ENCODE measurements at regions not wholly inside any gene's neighbourhood (a gene's known extent, or its start where the extent isn't known, plus 50 kb on each side); places are given as distances from the start of the nearest gene placed in this dataset.

- H3K27ac ChIP-seq (ENCODE audit: low read depth, low read length) = no peak overlapping the region
- ChIA-PET CTCF (ENCODE audit: partially characterized antibody) (interaction anchor here (1.2 kb wide), 1 partner anchor 325 kb away, joined by 3 read pairs; no protein-coding TSS in a partner anchor), POLR2A (ENCODE audit: partially characterized antibody) (no interaction called here)
- H4K5ac ChIP-seq (ENCODE audit: insufficient read length, low read depth, low read length) = no peak overlapping the region
- FAIRE-seq = no peak
- no peaks in the 10 kb centered on the region for H4K20me1 ChIP-seq (replicated peaks in 1 of 2; ENCODE audit: control insufficient read depth in 1 of 2, insufficient read depth in 2 of 2, low read length in 2 of 2)
- H3K4me2 ChIP-seq (ENCODE audit: insufficient read depth in 1 of 2, low read depth in 2 of 2, low read length in 2 of 2) = no peak overlapping the region
- no peak overlapping the region for H3K4ac ChIP-seq (replicated peaks; ENCODE audit: insufficient read length, low read depth, low read length)
- 88% methylated on average over 2 of the region's 2 CpGs; no CpG with 5 or more reads in 1 of the 2 experiments for WGBS, 2 experiments (ENCODE audit: extremely low coverage in 1 of 2, insufficient coverage in 1 of 2, insufficient read length in 1 of 2, insufficient replicate concordance in 2 of 2, low coverage in 1 of 2, low lambda C conversion rate in 2 of 2, missing lambda C conversion rate in 1 of 2)
- H3K9ac ChIP-seq (replicated peaks in 1 of 4; ENCODE audit: extremely low read depth in 1 of 4, low read depth in 3 of 4, low read length in 3 of 4) = no peak overlapping the region
- no peak overlapping the region for H4K91ac ChIP-seq (replicated peaks; ENCODE audit: insufficient read length, low read length)
- H3K27me3 ChIP-seq (replicated peaks in 1 of 4; ENCODE audit: control insufficient read depth in 3 of 4, extremely low read depth in 1 of 4, insufficient read depth in 3 of 4, low read length in 3 of 4) = no peaks in the 10 kb centered on the region
- H3K9me3 ChIP-seq (ENCODE audit: insufficient read depth in 2 of 2, low read depth in 1 of 2, low read length in 1 of 2) = no peaks in the 10 kb centered on the region
- no peak overlapping the region for H3K14ac ChIP-seq (ENCODE audit: insufficient read length)
- H3K56ac ChIP-seq (replicated peaks; ENCODE audit: insufficient read length, low read depth, low read length) = no peak overlapping the region
- no peak for DNase-seq (ENCODE audit: low read depth in 1 of 2, low spot score in 2 of 2)
- H2AK5ac ChIP-seq (ENCODE audit: low read depth, low read length) = no peak overlapping the region
- H3K23ac ChIP-seq (ENCODE audit: insufficient read length) = no peak overlapping the region
- no peak for TF ChIP-seq SIX5 (IDR thresholded peaks at IDR 0.05; ENCODE audit: low read depth, low read length)
- TF ChIP-seq GABPA (IDR thresholded peaks at IDR 0.05; ENCODE audit: borderline replicate concordance, insufficient read depth, low read length) = no peak
- TF ChIP-seq POLR2AphosphoS5 (IDR thresholded peaks at IDR 0.05; ENCODE audit: low read depth, low read length) = no peak
- no peak for TF ChIP-seq CBX5 (IDR thresholded peaks at IDR 0.05; ENCODE audit: low read depth, low read length)
- H2BK12ac ChIP-seq (ENCODE audit: low read depth, low read length) = no peak overlapping the region
- no peak overlapping the region for H2BK5ac ChIP-seq (ENCODE audit: low read depth, low read length)
- H3K4me3 ChIP-seq (ENCODE audit: extremely low read depth in 1 of 4, insufficient read depth in 2 of 4, low read depth in 3 of 4, low read length in 4 of 4) = no peak overlapping the region
- H3K36me3 ChIP-seq (ENCODE audit: control insufficient read depth in 2 of 4, insufficient read depth in 4 of 4, low read length in 3 of 4) = no peaks in the 10 kb centered on the region
- H3K18ac ChIP-seq (ENCODE audit: extremely low read depth, low read length) = no peak overlapping the region
- H3K4me1 ChIP-seq (replicated peaks in 1 of 4; ENCODE audit: control insufficient read depth in 3 of 4, insufficient read depth in 4 of 4, low read length in 3 of 4) = peaks cover 0 to 4% (median 0%) of the 10 kb centered on the region in 4 experiments; a peak in 1 of 7 replicates
- no peak overlapping the region for H2BK120ac ChIP-seq (replicated peaks; ENCODE audit: low read depth, low read length)
- H3K23me2 ChIP-seq (ENCODE audit: low read depth, low read length) = no peaks in the 10 kb centered on the region
- no peaks in the 10 kb centered on the region for H3K79me1 ChIP-seq (ENCODE audit: low read depth, low read length)
- H2BK20ac ChIP-seq (ENCODE audit: low read length) = no peak overlapping the region
- no peaks in the 10 kb centered on the region for H3K79me2 ChIP-seq (ENCODE audit: control insufficient read depth in 1 of 2, insufficient read depth in 2 of 2, low read length in 2 of 2)
- H2AFZ ChIP-seq (ENCODE audit: low read length) = no peak overlapping the region
- no peak overlapping the region for H4K8ac ChIP-seq (ENCODE audit: extremely low read depth, insufficient read depth, low read length)
- no peak overlapping the region for H2BK15ac ChIP-seq (ENCODE audit: low read length)
Measured at GRCh38 chr20:10906834-10907233, 233.0 kb upstream of the JAG1 start.

Measured in H1 (cell line).